ENCODE measurements at regions not wholly inside any gene's neighbourhood (a gene's known extent, or its start where the extent isn't known, plus 50 kb on each side); places are given as distances from the start of the nearest gene placed in this dataset.

GRCh38 chr1:193614275-193614674 lies 427.9 kb upstream of the B3GALT2 start:
- TF ChIP-seq CTCF (IDR thresholded peaks at IDR 0.05) (no peak), EZH2 (IDR thresholded peaks at IDR 0.05) (no peak)

Measured in neural progenitor cell (in vitro differentiated cells).